ENCODE measurements at regions not wholly inside any gene's neighbourhood (a gene's known extent, or its start where the extent isn't known, plus 50 kb on each side); places are given as distances from the start of the nearest gene placed in this dataset.

- TF ChIP-seq CTCF (IDR thresholded peaks at IDR 0.05) = no peak
- TF ChIP-seq AFF4 (CRISPR knock-in tag; IDR thresholded peaks at IDR 0.05; ENCODE audit: borderline replicate concordance) = no peak
- TF ChIP-seq TCF7 (CRISPR knock-in tag; IDR thresholded peaks at IDR 0.05; ENCODE audit: low read depth) = no peak
- TF ChIP-seq AR (CRISPR knock-in tag; IDR thresholded peaks at IDR 0.05) = no peak
- TF ChIP-seq FOXJ3 (CRISPR knock-in tag; IDR thresholded peaks at IDR 0.05; ENCODE audit: borderline replicate concordance) = no peak
- no peak for TF ChIP-seq NFE2L1 (CRISPR knock-in tag; IDR thresholded peaks at IDR 0.05)
- TF ChIP-seq ZNF138 (CRISPR knock-in tag; conservative IDR thresholded peaks at IDR 0.05) = no peak
- TF ChIP-seq MAX (CRISPR knock-in tag; IDR thresholded peaks at IDR 0.05) = no peak
Observed at GRCh38 chr7:19209166-19209696, 64.0 kb upstream of the FERD3L start.
